ENCODE measurements at regions not wholly inside any gene's neighbourhood (a gene's known extent, or its start where the extent isn't known, plus 50 kb on each side); places are given as distances from the start of the nearest gene placed in this dataset.

DNA sequence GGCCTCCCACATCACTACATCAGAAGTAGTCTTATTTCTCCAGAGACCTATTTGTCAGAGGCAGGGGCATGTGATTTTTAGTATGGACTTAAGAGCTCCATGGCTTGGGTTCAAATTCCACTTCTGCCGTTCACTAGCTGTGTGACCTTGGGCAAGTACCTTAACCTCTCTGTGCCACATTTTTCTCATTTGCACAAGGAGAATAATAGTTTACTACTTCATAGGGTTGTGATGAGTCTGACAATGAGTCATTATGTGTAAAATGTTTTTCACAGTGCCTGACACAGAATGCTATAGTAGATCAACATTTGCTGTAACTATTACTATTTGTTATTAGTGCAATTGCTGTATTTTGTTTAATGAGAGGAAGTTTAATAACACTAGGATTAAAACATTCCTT is 200.6 kb downstream of the PRDM2 start (continued):
- TF ChIP-seq CREM (CRISPR knock-in tag; IDR thresholded peaks at IDR 0.05), result no peak
- TF ChIP-seq, protein P1, sequence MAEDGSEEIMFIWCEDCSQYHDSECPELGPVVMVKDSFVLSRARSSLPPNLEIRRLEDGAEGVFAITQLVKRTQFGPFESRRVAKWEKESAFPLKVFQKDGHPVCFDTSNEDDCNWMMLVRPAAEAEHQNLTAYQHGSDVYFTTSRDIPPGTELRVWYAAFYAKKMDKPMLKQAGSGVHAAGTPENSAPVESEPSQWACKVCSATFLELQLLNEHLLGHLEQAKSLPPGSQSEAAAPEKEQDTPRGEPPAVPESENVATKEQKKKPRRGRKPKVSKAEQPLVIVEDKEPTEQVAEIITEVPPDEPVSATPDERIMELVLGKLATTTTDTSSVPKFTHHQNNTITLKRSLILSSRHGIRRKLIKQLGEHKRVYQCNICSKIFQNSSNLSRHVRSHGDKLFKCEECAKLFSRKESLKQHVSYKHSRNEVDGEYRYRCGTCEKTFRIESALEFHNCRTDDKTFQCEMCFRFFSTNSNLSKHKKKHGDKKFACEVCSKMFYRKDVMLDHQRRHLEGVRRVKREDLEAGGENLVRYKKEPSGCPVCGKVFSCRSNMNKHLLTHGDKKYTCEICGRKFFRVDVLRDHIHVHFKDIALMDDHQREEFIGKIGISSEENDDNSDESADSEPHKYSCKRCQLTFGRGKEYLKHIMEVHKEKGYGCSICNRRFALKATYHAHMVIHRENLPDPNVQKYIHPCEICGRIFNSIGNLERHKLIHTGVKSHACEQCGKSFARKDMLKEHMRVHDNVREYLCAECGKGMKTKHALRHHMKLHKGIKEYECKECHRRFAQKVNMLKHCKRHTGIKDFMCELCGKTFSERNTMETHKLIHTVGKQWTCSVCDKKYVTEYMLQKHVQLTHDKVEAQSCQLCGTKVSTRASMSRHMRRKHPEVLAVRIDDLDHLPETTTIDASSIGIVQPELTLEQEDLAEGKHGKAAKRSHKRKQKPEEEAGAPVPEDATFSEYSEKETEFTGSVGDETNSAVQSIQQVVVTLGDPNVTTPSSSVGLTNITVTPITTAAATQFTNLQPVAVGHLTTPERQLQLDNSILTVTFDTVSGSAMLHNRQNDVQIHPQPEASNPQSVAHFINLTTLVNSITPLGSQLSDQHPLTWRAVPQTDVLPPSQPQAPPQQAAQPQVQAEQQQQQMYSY (CRISPR knock-in tag; IDR thresholded peaks at IDR 0.05), result no peak
- TF ChIP-seq NFYB (CRISPR knock-in tag; conservative IDR thresholded peaks at IDR 0.05; ENCODE audit: low read depth), result no peak
- no peak for TF ChIP-seq NR2C2 (CRISPR knock-in tag; IDR thresholded peaks at IDR 0.05)
- no peak for TF ChIP-seq SP1 (CRISPR knock-in tag; conservative IDR thresholded peaks at IDR 0.05)
- TF ChIP-seq ZNF232 (CRISPR knock-in tag; IDR thresholded peaks at IDR 0.05), result no peak
- TF ChIP-seq, protein P2, sequence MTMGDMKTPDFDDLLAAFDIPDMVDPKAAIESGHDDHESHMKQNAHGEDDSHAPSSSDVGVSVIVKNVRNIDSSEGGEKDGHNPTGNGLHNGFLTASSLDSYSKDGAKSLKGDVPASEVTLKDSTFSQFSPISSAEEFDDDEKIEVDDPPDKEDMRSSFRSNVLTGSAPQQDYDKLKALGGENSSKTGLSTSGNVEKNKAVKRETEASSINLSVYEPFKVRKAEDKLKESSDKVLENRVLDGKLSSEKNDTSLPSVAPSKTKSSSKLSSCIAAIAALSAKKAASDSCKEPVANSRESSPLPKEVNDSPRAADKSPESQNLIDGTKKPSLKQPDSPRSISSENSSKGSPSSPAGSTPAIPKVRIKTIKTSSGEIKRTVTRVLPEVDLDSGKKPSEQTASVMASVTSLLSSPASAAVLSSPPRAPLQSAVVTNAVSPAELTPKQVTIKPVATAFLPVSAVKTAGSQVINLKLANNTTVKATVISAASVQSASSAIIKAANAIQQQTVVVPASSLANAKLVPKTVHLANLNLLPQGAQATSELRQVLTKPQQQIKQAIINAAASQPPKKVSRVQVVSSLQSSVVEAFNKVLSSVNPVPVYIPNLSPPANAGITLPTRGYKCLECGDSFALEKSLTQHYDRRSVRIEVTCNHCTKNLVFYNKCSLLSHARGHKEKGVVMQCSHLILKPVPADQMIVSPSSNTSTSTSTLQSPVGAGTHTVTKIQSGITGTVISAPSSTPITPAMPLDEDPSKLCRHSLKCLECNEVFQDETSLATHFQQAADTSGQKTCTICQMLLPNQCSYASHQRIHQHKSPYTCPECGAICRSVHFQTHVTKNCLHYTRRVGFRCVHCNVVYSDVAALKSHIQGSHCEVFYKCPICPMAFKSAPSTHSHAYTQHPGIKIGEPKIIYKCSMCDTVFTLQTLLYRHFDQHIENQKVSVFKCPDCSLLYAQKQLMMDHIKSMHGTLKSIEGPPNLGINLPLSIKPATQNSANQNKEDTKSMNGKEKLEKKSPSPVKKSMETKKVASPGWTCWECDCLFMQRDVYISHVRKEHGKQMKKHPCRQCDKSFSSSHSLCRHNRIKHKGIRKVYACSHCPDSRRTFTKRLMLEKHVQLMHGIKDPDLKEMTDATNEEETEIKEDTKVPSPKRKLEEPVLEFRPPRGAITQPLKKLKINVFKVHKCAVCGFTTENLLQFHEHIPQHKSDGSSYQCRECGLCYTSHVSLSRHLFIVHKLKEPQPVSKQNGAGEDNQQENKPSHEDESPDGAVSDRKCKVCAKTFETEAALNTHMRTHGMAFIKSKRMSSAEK (CRISPR knock-in tag; IDR thresholded peaks at IDR 0.05; ENCODE audit: borderline replicate concordance), result no peak
- TF ChIP-seq USF1 (CRISPR knock-in tag; IDR thresholded peaks at IDR 0.05), result no peak

DNA sequence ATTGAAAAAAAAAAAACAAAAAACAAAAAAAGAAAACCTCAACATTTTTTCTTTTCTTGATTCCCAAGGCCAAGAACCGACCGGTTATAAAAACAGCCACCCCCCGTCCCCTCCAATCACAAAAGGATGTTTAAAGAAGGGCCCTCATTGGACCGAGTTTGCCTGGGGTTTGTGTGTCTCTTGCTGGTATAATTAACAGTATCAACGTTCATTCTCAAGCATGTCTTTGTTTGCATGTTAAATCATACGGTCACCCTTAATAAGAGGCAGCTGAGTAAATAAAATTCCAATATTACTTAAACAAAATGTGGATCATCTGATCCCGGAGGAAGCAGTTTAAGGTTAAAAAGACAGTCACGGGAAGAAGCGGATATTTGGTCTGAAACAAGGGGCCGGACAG is 201.1 kb downstream of the PRDM2 start:
- no peak overlapping the region for H3K4me3 Mint-ChIP-seq
- ChIA-PET POLR2A (interaction anchor here (0.6 kb wide), 1 partner anchor 472 kb away, joined by 4 read pairs; no protein-coding TSS in a partner anchor), CTCF (interaction anchor here (1.0 to 1.4 kb wide), 3 partner anchors 29 to 238 kb away, joined by 3 to 4 read pairs (median 4); no protein-coding TSS in a partner anchor)
- DNase-seq (ENCODE audit: low spot score) (no peak), ATAC-seq (no peak)
- no peaks in the 10 kb centered on the region for H3K4me1 Mint-ChIP-seq
- peaks cover 13% of the 10 kb centered on the region for H3K9me3 Mint-ChIP-seq
- H3K36me3 Mint-ChIP-seq, result no peaks in the 10 kb centered on the region
- peaks cover 58% of the 10 kb centered on the region for H3K27me3 Mint-ChIP-seq (ENCODE audit: low read depth)
- TF ChIP-seq FOXP1 (CRISPR knock-in tag; IDR thresholded peaks at IDR 0.05; ENCODE audit: borderline replicate concordance) (no peak), PRRX2 (CRISPR knock-in tag; IDR thresholded peaks at IDR 0.05) (no peak), RELA (CRISPR knock-in tag; IDR thresholded peaks at IDR 0.05; ENCODE audit: borderline replicate concordance) (no peak), MXD4 (CRISPR knock-in tag; IDR thresholded peaks at IDR 0.05; ENCODE audit: borderline replicate concordance) (no peak)
- TF ChIP-seq, protein P3, sequence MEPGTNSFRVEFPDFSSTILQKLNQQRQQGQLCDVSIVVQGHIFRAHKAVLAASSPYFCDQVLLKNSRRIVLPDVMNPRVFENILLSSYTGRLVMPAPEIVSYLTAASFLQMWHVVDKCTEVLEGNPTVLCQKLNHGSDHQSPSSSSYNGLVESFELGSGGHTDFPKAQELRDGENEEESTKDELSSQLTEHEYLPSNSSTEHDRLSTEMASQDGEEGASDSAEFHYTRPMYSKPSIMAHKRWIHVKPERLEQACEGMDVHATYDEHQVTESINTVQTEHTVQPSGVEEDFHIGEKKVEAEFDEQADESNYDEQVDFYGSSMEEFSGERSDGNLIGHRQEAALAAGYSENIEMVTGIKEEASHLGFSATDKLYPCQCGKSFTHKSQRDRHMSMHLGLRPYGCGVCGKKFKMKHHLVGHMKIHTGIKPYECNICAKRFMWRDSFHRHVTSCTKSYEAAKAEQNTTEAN (CRISPR knock-in tag; IDR thresholded peaks at IDR 0.05), result no peak
- TF ChIP-seq, protein P4, sequence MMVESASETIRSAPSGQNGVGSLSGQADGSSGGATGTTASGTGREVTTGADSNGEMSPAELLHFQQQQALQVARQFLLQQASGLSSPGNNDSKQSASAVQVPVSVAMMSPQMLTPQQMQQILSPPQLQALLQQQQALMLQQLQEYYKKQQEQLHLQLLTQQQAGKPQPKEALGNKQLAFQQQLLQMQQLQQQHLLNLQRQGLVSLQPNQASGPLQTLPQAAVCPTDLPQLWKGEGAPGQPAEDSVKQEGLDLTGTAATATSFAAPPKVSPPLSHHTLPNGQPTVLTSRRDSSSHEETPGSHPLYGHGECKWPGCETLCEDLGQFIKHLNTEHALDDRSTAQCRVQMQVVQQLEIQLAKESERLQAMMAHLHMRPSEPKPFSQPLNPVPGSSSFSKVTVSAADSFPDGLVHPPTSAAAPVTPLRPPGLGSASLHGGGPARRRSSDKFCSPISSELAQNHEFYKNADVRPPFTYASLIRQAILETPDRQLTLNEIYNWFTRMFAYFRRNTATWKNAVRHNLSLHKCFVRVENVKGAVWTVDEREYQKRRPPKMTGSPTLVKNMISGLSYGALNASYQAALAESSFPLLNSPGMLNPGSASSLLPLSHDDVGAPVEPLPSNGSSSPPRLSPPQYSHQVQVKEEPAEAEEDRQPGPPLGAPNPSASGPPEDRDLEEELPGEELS (CRISPR knock-in tag; IDR thresholded peaks at IDR 0.05), result no peak
- TF ChIP-seq, protein P5, sequence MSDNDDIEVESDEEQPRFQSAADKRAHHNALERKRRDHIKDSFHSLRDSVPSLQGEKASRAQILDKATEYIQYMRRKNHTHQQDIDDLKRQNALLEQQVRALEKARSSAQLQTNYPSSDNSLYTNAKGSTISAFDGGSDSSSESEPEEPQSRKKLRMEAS (CRISPR knock-in tag; IDR thresholded peaks at IDR 0.05), result no peak
- H3K27ac Mint-ChIP-seq, result no peak overlapping the region
